Pons (tissue), 1 donor: ENCODE measurements at regions not wholly inside any gene's neighbourhood (a gene's known extent, or its start where the extent isn't known, plus 50 kb on each side); places are given as distances from the start of the nearest gene placed in this dataset.

Experiments
- DNase-seq: peaks from one replicate; pipeline ENCODE4 v3.0.0-alpha.2; 2016; ENCODE audit warnings: low spot score

- DNase-seq: no peak
Measured at GRCh38 chr13:88601949-88602348, 930.8 kb downstream of the SLITRK5 start.

- DNase-seq: no peak
Measured at GRCh38 chr13:88602786-88603777, 931.9 kb downstream of the SLITRK5 start.

DNA sequence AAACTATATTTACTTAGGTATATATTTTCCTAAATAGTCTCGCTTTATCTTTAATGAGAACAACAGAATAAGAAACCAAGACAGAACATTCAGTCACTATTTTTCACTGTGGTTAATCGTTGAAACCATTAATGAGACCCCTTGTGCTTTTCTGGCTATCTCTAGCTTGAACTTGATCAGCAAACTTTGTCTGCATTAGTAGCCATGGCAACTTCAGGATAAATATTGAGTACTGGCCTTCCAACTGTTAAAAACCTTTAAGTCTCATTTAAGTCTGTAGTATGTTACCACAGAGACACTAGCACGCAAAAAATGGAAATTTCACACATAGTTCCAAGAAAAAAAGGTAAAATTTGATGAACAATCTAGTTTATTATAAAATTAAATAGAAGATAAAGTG is 946.0 kb downstream of the SLITRK5 start:
- DNase-seq: no peak

DNA sequence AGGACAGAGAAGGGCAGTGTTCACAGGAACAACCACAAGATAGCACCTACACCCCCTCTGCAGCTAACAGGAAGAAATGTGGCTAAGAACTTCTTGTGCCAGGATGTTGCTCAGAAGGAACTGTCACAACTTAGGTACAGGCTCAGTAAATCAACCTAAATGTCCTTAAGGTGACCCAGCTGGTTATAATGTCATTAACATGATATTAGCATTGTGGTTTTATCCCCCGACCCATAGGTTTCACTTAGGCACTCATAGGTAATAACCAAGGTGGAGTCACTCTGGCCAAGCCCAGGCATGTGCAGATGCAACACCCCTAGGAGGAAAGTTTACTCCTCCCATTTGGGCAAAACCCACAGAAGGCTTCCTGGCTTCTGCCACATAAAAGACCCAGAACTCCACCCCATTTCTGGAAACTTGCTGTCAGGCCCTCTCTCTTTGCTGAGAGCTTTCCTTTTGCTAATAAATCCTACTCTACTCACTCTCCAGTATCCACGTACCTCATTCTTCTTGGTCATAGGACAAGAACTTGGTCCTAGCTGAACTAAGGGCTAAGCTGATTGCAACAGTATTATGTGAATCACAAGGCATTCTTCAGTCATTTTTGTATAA is 951.3 kb downstream of the SLITRK5 start:
- no peak for DNase-seq

DNA sequence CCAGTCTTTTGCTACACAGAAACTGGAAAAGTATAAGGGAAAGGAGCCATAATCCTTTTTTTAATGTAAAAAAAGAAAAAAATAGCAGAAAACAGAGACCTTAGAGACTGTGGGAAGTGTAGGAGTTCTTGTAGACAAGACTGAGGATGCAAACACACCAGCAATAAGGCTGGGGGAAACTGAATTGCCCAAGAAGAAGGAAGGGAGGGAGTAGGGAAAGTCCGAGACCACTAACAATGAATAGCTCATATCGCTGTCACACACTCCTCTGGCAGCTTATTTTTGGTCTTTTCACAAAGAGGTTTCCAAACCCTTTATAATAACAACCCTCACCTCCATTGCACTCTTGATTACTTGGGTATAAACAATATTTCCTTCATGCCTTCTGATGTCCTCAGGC is 952.0 kb downstream of the SLITRK5 start:
- no peak for DNase-seq

GRCh38 chr13:88627071-88627470 is 955.9 kb downstream of the SLITRK5 start:
- DNase-seq: no peak

GRCh38 chr13:88628882-88629281 is 957.7 kb downstream of the SLITRK5 start:
- DNase-seq: no peak

DNA sequence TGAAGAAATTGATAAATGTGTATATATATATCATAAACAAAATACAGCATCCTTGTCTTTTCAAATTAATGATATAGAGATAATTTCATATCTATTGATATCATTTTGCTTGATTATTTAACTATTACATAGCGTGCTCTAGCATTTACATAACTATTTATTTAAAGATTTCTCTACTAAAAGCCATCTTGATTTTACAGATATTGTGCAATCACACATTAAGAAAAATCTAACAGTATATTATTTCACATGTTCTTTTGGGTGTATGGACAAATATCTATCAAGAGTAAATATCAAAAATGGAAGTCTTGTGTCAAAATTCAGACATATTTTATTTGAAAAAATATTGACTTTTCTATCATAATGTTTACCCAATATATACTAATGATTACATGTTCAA is 966.8 kb downstream of the SLITRK5 start:
- no peak for DNase-seq

- DNase-seq: no peak
Measured at GRCh38 chr13:88643233-88643632, 972.1 kb downstream of the SLITRK5 start.

DNA sequence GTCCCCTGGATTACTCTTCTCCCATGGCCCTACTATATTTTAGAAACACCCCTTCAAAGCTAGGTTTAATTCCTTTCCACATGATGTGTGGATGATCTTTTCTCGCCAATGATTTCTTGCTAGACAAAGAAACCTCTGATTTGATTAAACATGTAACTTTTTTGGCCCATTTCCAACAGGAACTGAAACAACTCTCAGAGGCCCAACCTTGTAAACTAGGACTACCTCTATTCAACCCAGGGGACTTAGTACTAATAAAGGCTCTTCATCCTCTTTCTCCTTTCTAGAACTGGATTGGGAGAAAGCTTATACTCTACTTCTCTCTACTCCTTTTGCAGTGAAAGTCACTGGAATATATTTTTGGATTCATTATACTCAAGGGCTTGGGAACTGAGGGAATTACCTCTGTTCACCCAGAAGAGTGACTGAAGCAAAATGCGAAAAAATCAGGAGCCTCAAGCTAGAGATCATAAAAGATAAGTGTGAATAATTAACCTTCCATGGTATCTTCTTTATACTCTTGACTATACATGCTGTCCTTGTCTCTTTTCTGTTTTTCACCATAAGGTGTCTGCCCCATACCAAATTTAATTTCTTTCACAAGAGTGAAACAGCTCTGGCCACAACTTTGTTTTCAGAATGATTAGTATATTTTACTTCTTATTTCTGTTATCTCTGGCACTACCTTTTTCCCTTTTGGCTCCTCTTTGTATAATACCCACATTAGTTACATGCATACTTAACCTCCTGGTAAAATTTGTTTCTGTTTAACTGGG is 977.6 kb downstream of the SLITRK5 start:
- DNase-seq: no peak

DNA sequence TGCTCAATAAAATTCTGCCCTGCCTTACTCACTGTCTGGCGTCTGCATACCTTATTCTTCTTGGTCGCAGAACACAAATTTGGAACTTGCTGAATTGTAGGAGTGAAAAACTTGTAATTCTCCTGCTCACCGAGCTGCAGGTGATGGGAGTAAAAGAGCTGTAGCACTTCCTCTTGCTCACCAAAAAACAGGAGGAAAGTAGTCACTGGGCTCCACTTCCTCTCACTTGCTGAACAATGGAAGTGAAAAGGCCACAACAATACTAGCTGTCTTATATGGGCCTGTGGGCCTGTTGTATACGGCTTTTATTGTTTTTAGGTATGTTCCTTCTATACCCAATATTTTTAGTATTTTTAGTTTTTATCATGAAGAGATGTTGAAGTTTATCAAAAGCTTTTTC is 978.7 kb downstream of the SLITRK5 start:
- DNase-seq: no peak

DNA sequence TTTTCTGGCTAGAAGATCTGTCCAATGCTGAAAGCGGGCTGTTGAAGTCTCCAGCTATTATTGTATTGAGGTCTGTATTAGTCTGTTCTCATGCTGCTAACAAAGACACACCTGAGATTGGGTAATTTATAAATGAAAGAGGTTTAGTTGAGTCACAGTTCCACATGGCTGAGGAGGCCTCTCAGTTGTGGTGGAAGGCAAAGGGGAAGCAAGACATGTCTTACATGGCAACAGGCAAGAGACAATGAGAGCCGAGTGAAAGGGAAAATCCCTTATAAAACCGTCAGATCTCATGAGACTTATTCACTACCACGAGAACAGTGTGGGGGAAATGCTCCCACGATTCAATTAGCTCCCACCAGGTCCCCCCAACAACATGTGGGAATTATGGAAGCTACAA is 980.4 kb downstream of the SLITRK5 start:
- no peak for DNase-seq

DNA sequence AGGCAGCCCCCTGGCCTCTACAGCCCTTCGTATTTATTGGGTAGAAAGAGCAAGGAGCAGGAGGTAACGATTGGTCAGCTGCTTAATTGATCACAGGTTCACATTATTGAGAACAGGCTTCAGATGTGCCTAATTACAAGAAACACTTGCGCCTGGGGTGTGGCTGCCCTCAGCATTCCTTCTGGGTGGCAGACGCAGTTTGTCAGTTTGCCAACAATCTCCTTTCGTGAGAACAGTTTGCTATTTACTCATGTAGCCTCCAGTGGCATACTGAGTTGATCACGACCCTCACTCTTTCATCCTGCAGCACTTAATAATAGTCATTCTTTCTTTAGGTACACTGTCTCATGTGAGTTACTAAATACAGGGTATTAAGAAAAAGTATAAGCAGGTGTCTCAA is 985.6 kb downstream of the SLITRK5 start:
- no peak for DNase-seq

DNA sequence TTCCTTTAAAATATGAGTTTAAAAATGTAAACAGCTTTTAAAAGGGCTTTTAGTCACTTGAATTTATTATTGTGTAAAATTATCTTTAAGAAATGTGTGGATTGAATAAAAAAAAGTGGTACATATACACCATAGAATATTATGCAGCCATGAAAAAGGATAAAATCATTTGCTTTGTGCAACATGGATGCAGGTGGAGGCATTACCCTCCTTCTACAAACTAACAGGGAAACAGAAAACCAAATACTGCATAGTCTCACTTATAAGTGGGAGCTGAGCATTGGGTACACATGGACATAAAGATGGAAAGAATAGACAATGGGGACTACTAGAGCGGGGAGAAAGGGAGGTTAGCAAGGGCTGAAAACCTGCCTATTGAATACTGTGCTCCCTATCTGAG is 999.3 kb downstream of the SLITRK5 start:
- DNase-seq: no peak

- DNase-seq: no peak
Measured at GRCh38 chr13:88674841-88675240, 1003.7 kb downstream of the SLITRK5 start.

GRCh38 chr13:88675347-88675996 is 1004.3 kb downstream of the SLITRK5 start:
- no peak for DNase-seq

GRCh38 chr13:88676016-88676415 is 1004.8 kb downstream of the SLITRK5 start:
- DNase-seq: no peak

DNA sequence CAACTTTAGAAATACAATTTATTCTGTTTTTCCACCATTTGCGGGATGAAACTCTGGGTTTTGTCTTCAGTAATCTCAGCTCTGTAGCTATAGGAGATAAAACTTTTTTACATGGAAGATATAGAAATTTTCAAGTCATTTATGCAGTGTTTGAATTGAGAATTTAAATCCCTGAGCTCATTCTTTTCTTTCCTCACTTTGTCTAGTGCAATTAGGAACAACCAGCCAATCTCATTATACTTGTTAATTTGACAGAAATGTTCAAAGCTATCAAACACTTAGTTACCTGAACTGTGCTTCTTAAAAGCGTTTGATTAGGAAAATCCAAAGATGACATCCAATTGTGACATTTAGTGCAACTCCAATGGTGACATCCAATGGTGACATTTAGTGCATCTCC is 1014.3 kb downstream of the SLITRK5 start:
- no peak for DNase-seq

DNA sequence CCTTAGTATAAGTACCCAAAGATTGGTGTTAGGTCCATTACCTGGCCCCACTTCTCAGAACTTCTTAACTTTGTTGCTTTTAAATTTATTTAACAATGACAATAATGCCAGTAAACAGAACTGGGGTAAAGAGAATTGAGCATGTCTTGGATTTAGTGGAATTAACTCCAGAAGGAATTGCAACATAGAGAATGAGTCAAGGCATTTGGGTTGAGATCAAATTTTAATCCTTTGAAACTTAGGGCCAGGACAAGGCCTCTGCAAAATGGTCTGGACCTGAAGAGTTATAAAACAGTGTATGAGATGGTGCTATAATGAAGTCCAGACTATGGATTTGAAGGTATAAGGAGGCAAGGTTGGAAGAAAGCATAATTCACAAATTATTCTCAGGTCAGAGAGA is 1030.4 kb downstream of the SLITRK5 start:
- DNase-seq: no peak

DNA sequence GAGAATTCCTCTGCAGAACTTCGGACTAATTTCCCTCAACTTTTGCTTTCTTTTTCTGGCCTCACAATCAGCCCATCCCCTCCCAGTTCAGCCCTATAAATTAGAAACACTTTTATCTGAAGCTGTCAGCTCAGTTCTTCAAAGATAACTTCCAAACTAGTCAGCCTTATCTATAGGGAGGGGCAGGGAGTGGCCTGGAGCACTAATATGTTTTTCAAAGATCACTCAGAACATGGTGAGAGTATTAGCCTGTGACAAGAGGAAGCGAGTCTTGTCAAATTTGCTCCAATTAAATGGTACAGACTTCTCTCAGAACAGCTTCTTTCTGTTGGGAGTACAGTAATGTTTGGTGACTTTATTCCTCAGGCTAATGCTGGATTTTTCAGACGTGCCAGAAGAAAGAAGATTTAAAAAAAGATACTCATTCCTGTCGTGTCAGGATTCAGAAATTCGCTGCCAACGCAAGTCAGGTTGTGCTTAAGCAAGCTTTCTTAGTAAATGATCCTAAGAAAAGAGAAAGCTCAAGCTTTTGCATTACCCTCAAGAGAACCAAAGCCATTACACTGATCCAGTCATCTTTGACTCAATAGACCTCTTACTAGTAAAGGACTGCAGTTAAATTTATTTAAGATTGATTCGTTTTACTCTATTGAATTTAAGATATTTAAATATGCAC is 1033.6 kb downstream of the SLITRK5 start:
- DNase-seq: no peak

DNA sequence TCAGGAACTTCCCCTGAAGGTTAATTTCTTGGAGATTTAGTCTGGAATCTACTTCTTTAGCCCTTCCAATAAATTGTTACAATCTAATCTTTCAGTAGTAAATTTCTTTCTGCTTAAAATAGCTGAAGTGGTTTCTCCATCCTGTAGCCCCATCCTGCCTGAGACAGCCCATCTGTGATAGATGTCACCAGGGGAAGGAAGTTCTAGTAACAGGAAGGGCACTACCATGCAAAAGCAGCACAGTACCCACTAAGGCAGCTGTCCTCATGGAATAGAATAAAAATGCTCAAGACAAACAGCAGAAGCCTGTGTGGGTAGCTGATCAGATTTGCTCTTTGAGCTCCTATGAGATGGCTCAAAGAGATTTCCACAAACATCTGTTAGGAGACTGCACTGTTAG is 1036.5 kb downstream of the SLITRK5 start:
- DNase-seq: no peak

- DNase-seq: no peak
Measured at GRCh38 chr13:88717946-88718345, 1046.8 kb downstream of the SLITRK5 start.
